GM20000 (cell line): ENCODE measurements at regions not wholly inside any gene's neighbourhood (a gene's known extent, or its start where the extent isn't known, plus 50 kb on each side); places are given as distances from the start of the nearest gene placed in this dataset.

Source experiments
- DNase-seq: peaks from one replicate; pipeline ENCODE4 v3.0.0; 2012; ENCODE audit warnings: low spot score
- TF ChIP-seq, protein P1 (sequence below): IDR thresholded peaks from 2 replicates; pipeline ENCODE4 v1.5.1; 2012; ENCODE audit warnings: mild to moderate bottlenecking, control low read depth; ENCODE audit errors: extremely low read depth, missing control alignments

DNA sequence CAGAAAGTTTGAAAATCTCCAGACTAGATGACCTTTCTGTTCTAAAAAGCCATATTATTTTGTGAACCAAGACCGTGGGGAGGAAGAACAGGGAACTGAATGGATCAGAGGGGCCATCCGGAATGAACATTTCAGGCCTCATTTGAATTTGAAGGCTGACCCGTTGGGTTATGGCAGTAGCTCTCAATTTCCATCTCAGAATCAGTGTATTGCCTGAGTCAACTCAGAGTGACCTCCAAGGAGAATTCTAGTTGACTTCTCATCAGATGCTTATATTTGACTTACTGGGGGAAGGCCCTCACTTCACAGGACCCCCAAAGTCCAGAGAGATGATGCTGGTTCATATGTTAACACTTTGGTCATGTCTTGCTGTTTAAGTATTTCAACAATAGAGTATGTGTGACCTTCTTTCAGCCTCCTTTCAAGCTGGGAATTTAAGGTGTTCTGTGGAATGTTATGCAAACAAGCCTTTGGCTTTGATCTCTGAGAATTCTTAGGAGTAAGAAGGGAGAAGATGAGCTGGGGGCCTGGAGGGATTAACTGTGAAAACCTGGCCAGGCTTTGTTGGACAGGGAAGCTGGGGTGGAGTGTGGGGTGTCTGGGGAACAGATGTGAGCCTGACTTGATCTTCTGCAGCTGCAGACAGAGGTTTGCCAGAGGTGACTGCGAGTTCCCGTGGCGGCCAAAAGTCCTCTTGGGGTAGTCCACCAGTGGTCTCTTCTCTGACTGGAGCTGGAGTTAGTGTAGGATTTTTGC is 111.2 kb upstream of the RGMA start:
- TF ChIP-seq, protein P1, sequence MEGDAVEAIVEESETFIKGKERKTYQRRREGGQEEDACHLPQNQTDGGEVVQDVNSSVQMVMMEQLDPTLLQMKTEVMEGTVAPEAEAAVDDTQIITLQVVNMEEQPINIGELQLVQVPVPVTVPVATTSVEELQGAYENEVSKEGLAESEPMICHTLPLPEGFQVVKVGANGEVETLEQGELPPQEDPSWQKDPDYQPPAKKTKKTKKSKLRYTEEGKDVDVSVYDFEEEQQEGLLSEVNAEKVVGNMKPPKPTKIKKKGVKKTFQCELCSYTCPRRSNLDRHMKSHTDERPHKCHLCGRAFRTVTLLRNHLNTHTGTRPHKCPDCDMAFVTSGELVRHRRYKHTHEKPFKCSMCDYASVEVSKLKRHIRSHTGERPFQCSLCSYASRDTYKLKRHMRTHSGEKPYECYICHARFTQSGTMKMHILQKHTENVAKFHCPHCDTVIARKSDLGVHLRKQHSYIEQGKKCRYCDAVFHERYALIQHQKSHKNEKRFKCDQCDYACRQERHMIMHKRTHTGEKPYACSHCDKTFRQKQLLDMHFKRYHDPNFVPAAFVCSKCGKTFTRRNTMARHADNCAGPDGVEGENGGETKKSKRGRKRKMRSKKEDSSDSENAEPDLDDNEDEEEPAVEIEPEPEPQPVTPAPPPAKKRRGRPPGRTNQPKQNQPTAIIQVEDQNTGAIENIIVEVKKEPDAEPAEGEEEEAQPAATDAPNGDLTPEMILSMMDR: no peak
- DNase-seq: no peak

DNA sequence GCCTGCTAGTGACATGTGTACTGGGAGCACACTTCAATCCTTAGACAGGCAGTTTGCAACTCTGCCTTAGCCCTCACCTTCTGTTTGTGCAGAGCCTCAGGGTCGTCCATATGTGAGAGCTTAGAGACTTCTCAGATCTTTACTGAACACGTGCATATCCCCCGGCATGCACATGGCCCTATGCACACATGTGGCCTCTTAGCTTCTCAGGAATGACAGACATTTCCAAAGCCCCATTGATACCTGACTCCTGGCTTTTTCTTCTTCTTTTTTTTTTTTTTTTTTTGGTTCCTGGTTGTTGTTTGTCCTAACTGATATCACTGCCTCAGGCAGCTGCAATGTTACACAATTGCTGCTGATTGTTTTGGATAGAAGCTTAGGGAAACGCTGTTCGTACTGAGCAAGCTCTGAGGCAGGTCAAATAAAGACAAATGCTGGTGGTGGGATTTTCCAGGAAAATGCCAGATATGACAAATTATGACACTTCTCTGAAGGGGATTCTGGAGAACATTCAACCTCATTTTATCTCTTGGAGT is 107.2 kb upstream of the RGMA start:
- no peak for DNase-seq
- TF ChIP-seq, protein P1: no peak

DNA sequence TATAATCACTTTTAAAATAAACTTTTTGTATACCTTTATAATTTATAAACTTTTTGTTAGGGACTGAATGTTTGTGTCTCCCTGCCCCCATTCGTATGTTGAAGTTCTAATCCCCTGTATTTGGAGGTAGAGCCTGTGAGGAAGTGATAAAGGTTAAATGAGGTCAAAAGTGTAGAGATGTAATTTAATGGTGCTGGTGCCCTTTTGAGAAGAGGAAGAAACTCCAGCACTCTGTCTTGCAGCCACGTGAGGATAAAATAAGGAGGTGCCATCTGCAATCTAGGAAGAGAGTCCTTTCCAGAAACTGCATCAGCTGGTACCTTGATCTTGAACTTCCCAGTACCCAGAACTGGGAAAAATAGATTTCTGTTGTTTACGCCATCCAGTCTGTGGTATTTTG is 106.1 kb upstream of the RGMA start:
- TF ChIP-seq, protein P1: no peak
- DNase-seq: no peak

DNA sequence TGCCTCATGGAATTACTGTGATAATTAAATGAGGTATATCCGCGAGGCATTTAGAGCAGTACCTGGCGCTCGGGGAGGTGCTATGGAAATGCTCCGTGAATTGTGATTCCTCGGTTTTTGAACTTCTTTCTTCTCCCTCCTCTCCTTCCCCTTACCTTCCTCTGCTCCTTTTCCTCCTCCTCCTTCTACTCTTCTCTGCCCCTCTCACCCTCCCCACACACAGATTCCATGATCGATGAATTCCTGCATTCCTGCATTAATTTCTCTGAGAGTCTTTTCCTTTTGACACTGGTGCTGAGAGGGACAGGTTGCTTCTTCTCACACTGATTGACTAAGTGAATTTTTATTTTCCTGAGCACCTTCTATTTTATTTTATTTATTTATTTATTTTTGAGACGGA is 101.2 kb upstream of the RGMA start:
- no peak for DNase-seq
- TF ChIP-seq, protein P1: no peak

DNA sequence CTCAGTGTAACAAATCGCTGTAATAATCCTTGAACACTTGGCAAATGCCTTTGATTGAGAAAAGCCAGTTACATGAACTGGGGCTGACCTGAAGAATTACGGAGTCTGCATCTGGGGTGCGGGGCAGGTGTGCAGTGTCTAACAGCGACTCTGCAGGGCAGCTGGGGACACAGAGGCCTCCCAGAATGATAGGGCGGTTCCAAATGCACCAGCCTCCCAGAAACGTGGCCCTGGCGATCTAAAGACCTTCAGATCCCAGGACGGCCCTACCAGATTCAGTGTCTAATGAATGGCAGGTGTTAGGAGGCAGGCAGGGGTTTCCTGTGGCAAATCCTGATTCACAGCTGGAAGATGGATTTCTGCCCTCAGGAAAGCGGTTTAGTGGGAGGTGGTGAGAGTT is 100.5 kb upstream of the RGMA start:
- TF ChIP-seq, protein P1: no peak
- DNase-seq: no peak

DNA sequence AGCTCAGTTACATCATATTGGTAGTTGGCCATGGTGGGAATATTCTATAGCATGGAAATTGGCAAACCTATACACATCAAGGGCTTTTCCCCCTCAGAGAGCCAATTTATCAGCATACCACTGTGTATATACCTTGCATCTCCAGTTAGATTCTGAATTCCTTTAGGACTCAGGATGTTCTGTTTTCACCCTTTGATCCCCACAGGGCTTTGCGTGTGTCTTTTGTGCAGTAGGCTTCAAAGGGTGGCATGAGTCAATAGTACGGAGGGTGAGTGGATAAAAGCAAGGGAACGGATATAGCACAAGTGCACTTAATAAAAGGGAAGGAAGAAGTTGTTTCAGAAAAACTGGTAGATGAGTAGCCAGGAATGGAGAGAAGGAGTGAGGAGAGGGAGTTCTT is 99.2 kb upstream of the RGMA start:
- DNase-seq: no peak
- TF ChIP-seq, protein P1: no peak

DNA sequence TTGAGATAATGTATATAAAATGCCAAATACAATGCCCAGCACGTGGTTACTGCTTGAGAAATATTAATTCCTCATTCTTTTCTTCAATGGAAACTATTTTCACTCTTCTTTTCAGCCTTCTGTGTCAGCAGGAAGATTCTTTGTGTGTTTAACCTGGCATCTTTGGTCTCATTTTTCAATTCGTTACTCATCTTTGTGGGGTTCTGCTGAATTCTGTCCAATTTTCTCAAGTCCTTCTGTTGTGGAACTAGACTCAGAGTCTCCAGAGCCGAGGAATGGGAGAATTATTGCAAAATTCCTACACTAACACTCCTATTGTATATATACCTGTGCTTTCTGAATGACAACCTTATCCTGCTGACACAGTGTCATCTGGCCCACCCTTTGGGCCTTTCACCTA is 96.8 kb upstream of the RGMA start:
- DNase-seq: no peak
- TF ChIP-seq, protein P1: no peak
